H1 (cell line): ENCODE measurements at regions not wholly inside any gene's neighbourhood (a gene's known extent, or its start where the extent isn't known, plus 50 kb on each side); places are given as distances from the start of the nearest gene placed in this dataset.

Source experiments
- CTCF ChIP-seq, 3 experiments: IDR thresholded peaks; 1 replicate in 2 of 3; 2 replicates in 1 of 3; pipeline versions ENCODE4 v1.5.1 to v1.6.1; 2011; ENCODE audit warnings: low read length in 3 of 3, mild to moderate bottlenecking in 3 of 3, inconsistent platforms in 2 of 3, low read depth in 1 of 3, moderate library complexity in 1 of 3; ENCODE audit not compliant: insufficient read depth in 1 of 3; ENCODE audit errors: control extremely low read depth in 1 of 3
- EP300 ChIP-seq, 2 experiments: IDR thresholded peaks; 1 replicate in 1 of 2; 2 replicates in 1 of 2; pipeline ENCODE4 v1.6.1; 2011 to 2012; ENCODE audit warnings: low read depth in 2 of 2, low read length in 2 of 2, mild to moderate bottlenecking in 2 of 2, borderline replicate concordance in 1 of 2, inconsistent platforms in 1 of 2, moderate library complexity in 1 of 2
- EZH2 ChIP-seq: fragments of 200-600 bp; sonication (generic); IDR thresholded peaks from 2 replicates; pipeline ENCODE4 v1.7.1; 2012; ENCODE audit warnings: low read depth, mild to moderate bottlenecking, moderate library complexity, low read length, inconsistent platforms; ENCODE audit not compliant: severe bottlenecking
- POLR2A ChIP-seq, 2 experiments: IDR thresholded peaks; 1 replicate in 1 of 2; 2 replicates in 1 of 2; pipeline ENCODE4 v1.6.1; 2011; ENCODE audit warnings: low read depth in 2 of 2, low read length in 2 of 2, mild to moderate bottlenecking in 2 of 2; ENCODE audit errors: control extremely low read depth in 1 of 2
- POLR2AphosphoS5 ChIP-seq: IDR thresholded peaks from 2 replicates; pipeline ENCODE4 v1.6.1; 2011; ENCODE audit warnings: low read depth, low read length
- SIN3A ChIP-seq, 2 experiments: IDR thresholded peaks in 1 of 2; conservative IDR thresholded peaks in 1 of 2; 2 replicates each; pipeline ENCODE4 v1.6.1; 2011 to 2012; ENCODE audit warnings: low read length in 2 of 2, improper control_type of control experiment in 1 of 2, low read depth in 1 of 2, mild to moderate bottlenecking in 1 of 2
- TF ChIP-seq, protein P1 (sequence below): IDR thresholded peaks from 2 replicates; pipeline ENCODE4 v1.6.1; 2011; ENCODE audit warnings: low read length, improper control_type of control experiment

- no peak for TF ChIP-seq CTCF (IDR thresholded peaks at IDR 0.05; ENCODE audit: control extremely low read depth in 1 of 3, insufficient read depth in 1 of 3, low read depth in 1 of 3, low read length in 3 of 3)
- TF ChIP-seq EP300 (IDR thresholded peaks at IDR 0.05; ENCODE audit: borderline replicate concordance in 1 of 2, low read depth in 2 of 2, low read length in 2 of 2), result no peak
- no peak for TF ChIP-seq SIN3A (conservative IDR thresholded peaks at IDR 0.05 in 1 of 2, IDR thresholded peaks at IDR 0.05 in 1 of 2; ENCODE audit: low read depth in 1 of 2, low read length in 2 of 2)
- TF ChIP-seq EZH2, result no peak
- TF ChIP-seq, protein P1, sequence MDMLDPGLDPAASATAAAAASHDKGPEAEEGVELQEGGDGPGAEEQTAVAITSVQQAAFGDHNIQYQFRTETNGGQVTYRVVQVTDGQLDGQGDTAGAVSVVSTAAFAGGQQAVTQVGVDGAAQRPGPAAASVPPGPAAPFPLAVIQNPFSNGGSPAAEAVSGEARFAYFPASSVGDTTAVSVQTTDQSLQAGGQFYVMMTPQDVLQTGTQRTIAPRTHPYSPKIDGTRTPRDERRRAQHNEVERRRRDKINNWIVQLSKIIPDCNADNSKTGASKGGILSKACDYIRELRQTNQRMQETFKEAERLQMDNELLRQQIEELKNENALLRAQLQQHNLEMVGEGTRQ, result no peak
- TF ChIP-seq POLR2AphosphoS5, result no peak
- no peak for TF ChIP-seq POLR2A (IDR thresholded peaks at IDR 0.05; ENCODE audit: control extremely low read depth in 1 of 2, low read depth in 2 of 2, low read length in 2 of 2)
Observed at GRCh38 chr6:21777846-21778245, 184.3 kb downstream of the SOX4 start.
